HG02981 (cell line): ENCODE measurements at regions not wholly inside any gene's neighbourhood (a gene's known extent, or its start where the extent isn't known, plus 50 kb on each side); places are given as distances from the start of the nearest gene placed in this dataset.

Experiments
- ATAC-seq: cut with Tn5 transposase; IDR thresholded peaks from one replicate; pipeline ENCODE4 v1.9.1; 2021; ENCODE audit warnings: mild to moderate bottlenecking, moderate library complexity; ENCODE audit not compliant: unreplicated experiment

DNA sequence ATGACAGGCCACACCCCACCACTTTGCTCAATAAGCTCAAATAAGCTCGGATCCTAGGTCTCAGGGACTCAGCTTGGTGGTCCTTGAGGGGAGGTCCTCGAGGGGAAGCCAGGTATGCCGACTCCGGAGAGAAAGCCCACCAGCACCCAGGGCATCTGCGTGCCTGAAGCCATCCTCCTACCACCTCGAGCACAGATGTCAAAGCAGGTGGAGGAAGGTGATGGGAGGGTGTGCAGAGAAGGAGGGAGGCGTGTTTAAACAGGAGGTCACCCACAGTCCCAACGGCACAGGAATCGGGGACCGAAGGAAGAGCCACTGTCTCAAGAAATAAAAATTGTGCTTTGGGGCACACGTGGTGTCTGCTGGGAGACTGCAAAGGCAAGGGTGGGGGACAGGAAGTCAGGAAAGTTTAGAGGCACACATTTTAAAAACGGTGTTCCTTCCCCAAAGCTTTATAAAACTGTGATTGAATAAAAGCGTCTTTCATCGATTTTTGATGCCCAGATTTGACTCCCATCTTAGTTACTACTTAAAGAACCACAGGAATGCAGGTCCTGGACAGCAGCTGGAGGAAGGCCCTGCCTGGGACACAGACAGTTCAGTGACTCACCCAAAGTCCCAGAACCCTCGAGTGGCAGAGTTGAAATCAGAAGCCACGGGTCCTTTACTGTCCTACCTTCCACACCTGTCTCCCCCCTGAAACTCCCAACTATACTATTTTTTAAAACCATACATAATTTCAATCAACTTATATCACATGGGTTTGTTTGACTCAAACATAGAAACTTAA, 221.0 kb upstream of the PDE10A start:
- ATAC-seq, result no peak

- ATAC-seq, result no peak
These were observed 218.8 kb upstream of the PDE10A start for GRCh38 chr6:165881806-165882205.

- no peak for ATAC-seq
These were observed 217.6 kb upstream of the PDE10A start for GRCh38 chr6:165880686-165881085.

DNA sequence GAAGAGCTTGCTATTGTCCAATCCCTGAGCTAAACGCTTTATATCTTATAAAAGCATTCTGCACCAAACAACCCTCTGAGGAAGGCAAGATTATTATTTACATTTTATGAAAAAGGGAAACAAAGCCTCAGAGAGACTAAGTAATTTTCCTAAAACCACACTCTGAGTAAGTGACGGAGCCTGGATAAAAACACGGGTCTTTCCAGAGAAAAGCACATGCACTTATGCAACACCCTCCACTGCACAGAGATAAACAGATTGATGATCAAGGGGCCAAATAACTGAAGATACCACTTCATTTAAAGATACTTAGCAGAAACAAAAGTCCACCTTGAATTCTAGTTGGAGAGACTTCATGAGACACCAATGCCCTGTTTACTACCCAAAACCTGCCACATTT, 214.7 kb upstream of the PDE10A start:
- no peak for ATAC-seq

GRCh38 chr6:165877192-165877591, 214.2 kb upstream of the PDE10A start:
- ATAC-seq, result no peak

- no peak for ATAC-seq
These were observed 213.5 kb upstream of the PDE10A start for GRCh38 chr6:165876588-165876987.

- no peak for ATAC-seq
These were observed 212.9 kb upstream of the PDE10A start for GRCh38 chr6:165875946-165876345.

- no peak for ATAC-seq
These were observed 210.9 kb upstream of the PDE10A start for GRCh38 chr6:165873976-165874375.

DNA sequence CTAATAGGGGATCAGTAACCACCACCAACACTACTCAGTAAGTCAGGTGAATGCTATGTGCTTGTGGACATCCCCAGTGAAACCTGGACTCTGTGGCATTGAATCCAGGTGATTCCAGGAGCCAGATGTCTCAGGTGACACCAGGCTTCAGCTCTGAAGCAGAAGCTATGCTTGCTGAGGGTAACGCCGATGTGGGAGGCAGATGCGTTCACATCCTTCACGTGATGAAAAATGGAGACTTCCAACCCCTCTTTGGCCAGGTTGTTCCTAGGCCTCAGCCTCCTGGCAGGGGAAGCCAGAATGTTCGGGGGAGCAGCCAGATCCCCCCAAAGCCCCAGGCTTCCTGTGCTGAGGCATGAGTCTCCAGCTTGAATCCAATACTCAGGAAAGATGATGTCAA, 209.8 kb upstream of the PDE10A start:
- ATAC-seq, result no peak

- no peak for ATAC-seq
These were observed 209.3 kb upstream of the PDE10A start for GRCh38 chr6:165872311-165872710.

DNA sequence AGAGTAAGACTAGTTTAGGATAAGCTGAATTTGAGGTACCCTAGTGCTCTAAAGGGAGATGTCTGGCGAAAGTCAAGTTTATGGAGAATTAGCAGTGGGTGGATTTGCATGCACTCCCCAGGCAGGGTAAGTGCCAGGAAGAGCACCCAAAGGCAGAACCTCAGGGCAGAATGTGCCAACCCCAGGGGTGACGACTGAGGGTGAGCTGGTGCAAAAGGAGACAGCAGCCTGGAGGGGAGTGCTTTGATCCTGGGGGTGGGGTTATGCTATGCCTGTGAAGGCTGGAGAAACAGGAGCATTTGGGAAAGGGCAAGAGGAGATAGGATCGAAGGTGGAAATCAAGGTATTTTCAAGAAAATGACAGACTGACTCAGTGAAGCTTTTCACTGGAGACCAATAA, 208.5 kb upstream of the PDE10A start:
- ATAC-seq, result no peak

DNA sequence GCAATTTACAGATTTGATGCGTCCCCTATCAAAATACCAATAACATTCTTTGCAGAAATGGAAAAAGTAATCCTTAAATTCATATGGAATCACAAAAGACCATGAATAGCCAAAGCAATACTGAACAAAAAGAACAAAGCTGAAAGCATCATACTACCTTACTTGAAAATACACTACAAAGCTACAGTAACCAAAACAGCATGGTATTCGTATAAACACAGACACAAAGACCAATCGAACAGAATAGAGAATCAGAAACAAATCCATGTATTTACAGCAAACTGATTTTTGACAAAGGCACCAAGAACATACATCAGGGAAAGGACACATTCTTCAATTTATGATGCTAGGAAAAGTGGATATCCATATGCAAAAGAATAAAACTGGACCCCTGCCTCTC, 206.5 kb upstream of the PDE10A start:
- no peak for ATAC-seq

- no peak for ATAC-seq
These were observed 201.9 kb upstream of the PDE10A start for GRCh38 chr6:165864925-165865324.

DNA sequence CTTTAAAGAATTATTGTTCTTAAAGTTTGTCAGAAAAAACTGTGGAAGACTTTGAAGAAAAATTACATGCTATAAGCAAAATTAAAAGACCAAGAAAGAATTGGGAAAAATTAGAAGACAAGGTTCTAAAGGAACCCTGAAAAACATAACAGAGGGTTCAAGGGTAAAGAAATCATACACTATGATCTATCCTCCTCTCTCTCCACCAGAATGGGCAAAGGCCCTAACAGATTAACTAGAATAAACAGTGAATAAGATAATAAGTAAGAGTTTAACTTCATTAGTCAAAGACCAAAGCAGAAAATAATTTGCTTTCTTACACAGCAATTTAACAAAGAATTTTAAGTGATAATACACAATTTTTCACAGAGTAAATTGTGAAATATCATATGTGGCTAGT, 201.2 kb upstream of the PDE10A start:
- no peak for ATAC-seq

DNA sequence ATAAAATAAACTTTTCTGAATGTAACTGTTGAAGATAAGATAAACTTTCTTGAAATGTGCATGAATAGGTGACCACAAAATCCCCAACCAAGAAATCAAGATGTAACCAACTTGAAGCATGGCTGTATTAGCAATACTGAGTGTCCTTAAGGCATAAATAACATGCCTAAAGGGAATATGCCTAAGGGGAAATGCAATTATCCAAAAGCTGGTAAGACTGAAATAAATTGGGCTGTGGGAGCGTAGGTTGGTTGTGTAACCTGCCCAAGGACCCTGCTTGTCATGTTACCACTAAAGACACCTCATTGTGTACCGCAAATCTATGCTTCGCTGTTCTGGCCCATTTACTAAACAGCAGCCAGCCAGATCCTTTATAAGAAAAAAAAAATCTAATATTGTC, 200.8 kb upstream of the PDE10A start:
- ATAC-seq, result no peak

- ATAC-seq, result no peak
These were observed 199.8 kb upstream of the PDE10A start for GRCh38 chr6:165862813-165863212.

GRCh38 chr6:165861226-165861625, 198.2 kb upstream of the PDE10A start:
- no peak for ATAC-seq

- ATAC-seq, result no peak
These were observed 195.5 kb upstream of the PDE10A start for GRCh38 chr6:165858586-165858985.

DNA sequence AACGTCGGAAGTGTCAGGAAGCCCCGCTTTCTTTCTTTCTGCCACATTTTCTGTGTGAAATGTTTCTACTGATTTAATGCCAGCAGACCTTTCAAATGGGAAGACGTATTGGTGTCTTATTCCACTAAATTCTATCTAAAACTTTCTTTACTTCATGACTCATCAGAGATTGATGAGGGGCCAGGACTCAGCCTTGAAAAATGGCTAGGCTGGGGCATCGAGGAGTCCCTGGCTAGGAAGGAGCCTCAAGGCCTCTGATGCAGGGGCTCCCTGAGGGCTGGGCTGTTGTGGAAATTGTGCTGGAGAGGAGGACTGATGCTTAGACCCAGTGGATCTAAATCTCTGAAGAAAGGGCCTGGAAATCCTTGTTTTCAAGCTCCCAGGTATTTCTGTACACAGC, 192.8 kb upstream of the PDE10A start:
- ATAC-seq, result no peak

- no peak for ATAC-seq
These were observed 192.0 kb upstream of the PDE10A start for GRCh38 chr6:165854863-165855593.

DNA sequence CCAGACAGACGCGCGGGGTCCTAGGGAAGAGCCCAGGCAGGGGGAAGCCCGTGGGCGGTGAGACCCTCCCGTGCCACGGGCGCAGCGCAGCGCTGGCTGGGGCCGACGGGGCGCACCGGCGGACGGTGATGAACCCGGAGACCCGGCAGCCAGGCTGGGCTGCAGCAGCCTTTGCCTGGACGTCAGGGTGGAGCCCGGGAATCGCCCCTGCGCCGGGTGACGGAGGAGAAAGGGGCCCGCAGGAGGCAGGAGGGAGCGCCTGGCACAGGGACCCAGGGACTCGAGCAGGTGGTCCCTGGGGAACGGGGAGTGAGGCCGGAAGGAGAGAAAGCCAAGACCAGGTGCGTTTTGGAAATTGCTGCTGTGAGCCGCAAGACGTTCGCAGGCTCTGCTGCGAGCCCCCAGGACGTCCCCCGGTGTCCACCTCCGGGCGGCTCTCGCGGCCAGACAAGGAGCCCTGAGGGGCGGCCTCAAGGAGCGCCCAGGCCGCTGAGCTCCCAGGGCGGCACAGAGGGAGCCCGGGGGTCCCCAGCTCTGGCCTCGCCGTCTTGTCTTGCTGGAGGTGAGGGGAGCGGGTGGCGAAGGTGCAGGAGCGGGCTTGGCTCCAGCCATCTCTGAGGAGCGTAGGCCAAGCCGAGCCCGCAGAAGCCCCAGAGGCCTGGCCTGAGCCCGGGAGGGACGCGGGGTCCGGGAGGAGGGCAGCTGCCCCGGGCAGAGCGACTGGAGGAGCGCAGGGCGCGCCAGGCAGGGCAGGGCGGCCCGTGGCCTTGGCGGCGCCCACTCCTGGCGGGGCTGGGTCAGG, 191.2 kb upstream of the PDE10A start:
- ATAC-seq, result no peak

GRCh38 chr6:165852676-165853075, 189.6 kb upstream of the PDE10A start:
- ATAC-seq, result no peak
